WI38 (cell line): ENCODE measurements at regions not wholly inside any gene's neighbourhood (a gene's known extent, or its start where the extent isn't known, plus 50 kb on each side); places are given as distances from the start of the nearest gene placed in this dataset.

Source experiments
- H3K4me3 ChIP-seq: 2 replicates; pipeline ENCODE4 v1.5.1; 2011; ENCODE audit warnings: low read depth, mild to moderate bottlenecking, control low read depth, low read length
- TF ChIP-seq, protein P1 (sequence below): IDR thresholded peaks from 2 replicates; pipeline ENCODE4 v1.5.1; 2012; ENCODE audit warnings: low read depth, mild to moderate bottlenecking, control low read depth, low read length

GRCh38 chrX:113919387-113919786 lies 664.5 kb upstream of the HTR2C start:
- TF ChIP-seq, protein P1, sequence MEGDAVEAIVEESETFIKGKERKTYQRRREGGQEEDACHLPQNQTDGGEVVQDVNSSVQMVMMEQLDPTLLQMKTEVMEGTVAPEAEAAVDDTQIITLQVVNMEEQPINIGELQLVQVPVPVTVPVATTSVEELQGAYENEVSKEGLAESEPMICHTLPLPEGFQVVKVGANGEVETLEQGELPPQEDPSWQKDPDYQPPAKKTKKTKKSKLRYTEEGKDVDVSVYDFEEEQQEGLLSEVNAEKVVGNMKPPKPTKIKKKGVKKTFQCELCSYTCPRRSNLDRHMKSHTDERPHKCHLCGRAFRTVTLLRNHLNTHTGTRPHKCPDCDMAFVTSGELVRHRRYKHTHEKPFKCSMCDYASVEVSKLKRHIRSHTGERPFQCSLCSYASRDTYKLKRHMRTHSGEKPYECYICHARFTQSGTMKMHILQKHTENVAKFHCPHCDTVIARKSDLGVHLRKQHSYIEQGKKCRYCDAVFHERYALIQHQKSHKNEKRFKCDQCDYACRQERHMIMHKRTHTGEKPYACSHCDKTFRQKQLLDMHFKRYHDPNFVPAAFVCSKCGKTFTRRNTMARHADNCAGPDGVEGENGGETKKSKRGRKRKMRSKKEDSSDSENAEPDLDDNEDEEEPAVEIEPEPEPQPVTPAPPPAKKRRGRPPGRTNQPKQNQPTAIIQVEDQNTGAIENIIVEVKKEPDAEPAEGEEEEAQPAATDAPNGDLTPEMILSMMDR, result no peak
- no peak overlapping the region for H3K4me3 ChIP-seq

DNA sequence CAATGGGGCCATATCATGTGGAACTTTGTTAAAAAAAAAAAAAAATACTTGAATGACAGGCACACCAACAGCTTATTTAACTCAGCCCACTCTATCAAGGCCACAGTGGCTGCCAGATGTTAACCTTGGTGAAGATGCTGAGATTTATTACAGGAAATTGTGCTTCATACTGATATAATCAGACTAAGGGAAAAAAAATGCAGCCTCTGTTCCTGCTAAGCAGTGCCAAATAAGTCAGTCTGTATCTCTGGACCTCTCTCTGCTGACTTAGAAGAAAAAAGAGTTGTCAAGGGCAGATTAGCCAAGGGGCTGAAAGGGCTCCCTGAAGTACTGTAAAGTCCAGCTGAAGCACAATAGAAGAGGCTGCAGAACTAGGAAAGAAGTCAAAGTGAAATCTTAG lies 677.7 kb upstream of the HTR2C start:
- H3K4me3 ChIP-seq, result no peak overlapping the region
- TF ChIP-seq, protein P1, result no peak

DNA sequence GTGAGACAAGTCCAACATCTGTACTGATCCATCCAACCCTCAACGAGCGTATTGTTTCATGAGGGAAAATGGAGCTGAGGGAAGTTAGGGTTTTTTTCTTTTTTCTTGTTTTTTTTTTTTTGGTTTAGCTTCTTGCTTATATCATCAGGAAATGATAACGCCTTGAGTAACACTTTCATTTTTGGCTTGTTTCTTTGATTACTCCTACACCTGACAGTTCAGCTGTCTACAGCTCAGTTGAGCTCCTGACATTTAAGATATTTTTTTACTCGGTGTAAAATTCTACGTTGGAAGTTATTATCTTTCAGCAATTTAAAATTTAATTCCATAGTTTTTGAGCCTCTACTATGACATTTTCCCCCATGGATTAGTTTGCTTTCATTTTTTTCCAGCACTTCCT lies 691.0 kb upstream of the HTR2C start:
- no peak overlapping the region for H3K4me3 ChIP-seq
- TF ChIP-seq, protein P1, result no peak

- TF ChIP-seq, protein P1, result no peak
- no peak overlapping the region for H3K4me3 ChIP-seq
These were observed 691.5 kb upstream of the HTR2C start for GRCh38 chrX:113892401-113892800.

DNA sequence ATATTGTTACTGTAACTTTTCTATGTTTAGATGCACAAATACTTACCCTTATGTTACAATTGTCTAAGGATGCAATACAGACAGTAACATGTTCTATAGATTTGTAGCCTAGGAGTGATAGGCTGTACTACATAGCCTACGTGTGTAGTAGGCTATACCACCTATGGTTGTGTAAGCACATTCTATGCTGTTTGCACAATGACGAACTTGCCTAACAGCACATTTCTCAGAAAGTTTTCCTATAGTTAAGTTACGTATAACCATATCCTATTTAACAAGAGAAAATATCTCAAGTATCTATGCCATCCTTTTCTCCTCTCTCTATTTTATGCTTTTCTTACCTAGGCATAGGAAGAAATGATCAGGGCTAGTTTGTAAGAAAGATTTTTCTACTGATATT lies 710.8 kb upstream of the HTR2C start:
- TF ChIP-seq, protein P1, result no peak
- no peak overlapping the region for H3K4me3 ChIP-seq

GRCh38 chrX:113868711-113869110 lies 715.2 kb upstream of the HTR2C start:
- H3K4me3 ChIP-seq, result no peak overlapping the region
- TF ChIP-seq, protein P1, result no peak

GRCh38 chrX:113868177-113868576 lies 715.7 kb upstream of the HTR2C start:
- TF ChIP-seq, protein P1, result no peak

More at GRCh38 chrX:113868177-113868576, 715.7 kb upstream of the HTR2C start:
- H3K4me3 ChIP-seq, result no peak overlapping the region
